ENCODE measurements at regions not wholly inside any gene's neighbourhood (a gene's known extent, or its start where the extent isn't known, plus 50 kb on each side); places are given as distances from the start of the nearest gene placed in this dataset.
"Not testable (repeated sequence)": the region's sequence is repeated elsewhere in the genome, so short reads cannot be mapped to it uniquely, and the experiment has no call there.

DNA sequence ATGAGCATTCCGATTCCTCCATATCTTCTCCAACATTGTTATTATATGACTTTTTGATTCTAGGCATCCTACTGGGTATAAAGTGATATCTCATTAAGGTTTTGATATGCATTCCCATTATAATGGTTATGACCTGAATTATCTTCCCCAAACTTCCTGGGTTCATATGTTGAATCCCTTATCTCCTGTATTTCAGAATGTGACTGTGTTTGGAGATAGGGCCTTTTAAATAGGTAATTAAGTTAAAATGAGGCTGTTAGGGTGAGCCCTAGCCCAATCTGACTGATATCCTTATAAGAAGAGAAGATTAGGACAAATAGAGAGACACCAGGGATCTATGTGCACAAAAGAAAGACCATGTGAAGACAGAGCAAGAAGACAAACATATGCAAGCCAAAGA lies 96.9 kb upstream of the PMCH start:
- no peak for DNase-seq (ENCODE audit: low spot score)
- TF ChIP-seq, protein P1, sequence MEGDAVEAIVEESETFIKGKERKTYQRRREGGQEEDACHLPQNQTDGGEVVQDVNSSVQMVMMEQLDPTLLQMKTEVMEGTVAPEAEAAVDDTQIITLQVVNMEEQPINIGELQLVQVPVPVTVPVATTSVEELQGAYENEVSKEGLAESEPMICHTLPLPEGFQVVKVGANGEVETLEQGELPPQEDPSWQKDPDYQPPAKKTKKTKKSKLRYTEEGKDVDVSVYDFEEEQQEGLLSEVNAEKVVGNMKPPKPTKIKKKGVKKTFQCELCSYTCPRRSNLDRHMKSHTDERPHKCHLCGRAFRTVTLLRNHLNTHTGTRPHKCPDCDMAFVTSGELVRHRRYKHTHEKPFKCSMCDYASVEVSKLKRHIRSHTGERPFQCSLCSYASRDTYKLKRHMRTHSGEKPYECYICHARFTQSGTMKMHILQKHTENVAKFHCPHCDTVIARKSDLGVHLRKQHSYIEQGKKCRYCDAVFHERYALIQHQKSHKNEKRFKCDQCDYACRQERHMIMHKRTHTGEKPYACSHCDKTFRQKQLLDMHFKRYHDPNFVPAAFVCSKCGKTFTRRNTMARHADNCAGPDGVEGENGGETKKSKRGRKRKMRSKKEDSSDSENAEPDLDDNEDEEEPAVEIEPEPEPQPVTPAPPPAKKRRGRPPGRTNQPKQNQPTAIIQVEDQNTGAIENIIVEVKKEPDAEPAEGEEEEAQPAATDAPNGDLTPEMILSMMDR (IDR thresholded peaks at IDR 0.05; ENCODE audit: extremely low read depth, missing control alignments) = no peak

DNA sequence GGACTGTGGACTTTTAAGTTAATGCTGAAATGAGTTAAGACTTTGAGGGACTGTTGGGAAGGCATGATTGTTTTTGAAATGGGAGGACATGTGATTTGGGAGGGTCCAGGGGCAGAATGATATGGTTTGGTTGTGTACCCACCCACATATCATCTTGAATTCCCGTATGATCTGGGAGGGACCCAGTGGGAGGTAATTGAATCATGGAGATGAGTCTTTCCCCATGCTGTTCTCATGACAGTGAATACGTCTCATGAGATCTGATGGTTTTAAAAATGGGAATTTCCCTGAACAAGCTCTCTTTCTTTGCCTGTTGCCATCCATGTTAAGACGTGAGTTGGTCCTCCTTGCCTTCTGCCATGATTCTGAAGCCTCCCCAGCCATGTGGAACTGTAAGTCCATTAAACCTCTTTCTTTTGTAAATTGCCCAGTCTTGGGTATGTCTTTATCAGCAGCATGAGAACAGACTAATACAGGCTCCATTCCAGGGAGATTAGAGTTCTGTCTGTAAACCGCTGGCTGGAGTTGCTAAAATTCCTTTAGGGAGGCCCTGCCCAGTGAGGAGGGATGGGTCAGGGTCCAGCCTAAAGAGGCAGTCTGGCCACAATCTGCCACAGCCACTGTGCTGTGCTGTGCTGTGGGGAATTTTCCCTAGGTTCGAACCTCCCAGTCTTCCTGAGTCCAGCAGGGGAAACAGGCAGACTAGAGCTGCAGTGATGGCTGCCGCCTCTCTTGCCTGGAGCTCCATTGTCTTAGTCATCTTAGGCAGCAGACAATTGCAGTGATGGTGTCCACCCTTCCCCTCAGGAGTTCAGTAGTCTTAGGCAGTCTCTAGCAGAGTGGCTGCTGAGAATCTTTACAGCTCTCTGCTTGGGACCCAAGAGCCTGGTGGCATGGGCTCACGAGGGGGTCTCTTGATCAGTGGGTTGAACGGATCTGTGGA lies 94.1 kb upstream of the PMCH start:
- DNase-seq (ENCODE audit: low spot score) = not testable (repeated sequence)

DNA sequence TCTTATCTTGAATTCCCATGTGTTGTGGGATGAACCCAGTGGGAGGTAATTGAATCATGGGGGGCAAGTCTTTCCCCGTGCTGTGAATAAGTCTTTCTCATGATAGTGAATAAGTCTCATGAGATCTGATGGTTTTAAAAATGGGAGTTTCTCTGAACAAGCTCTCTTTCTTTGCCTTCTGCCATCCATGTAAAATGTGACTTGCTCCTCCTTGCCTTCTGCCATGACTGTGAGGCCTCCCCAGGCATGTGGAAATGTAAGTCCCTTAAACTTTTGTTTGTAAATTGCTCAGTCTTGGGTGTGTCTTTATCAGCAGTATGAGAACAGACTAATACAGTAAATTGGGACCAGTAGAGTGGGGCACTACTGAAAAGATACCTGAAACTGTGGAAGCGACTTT lies 92.1 kb upstream of the PMCH start:
- DNase-seq (ENCODE audit: low spot score) = not testable (repeated sequence)

DNA sequence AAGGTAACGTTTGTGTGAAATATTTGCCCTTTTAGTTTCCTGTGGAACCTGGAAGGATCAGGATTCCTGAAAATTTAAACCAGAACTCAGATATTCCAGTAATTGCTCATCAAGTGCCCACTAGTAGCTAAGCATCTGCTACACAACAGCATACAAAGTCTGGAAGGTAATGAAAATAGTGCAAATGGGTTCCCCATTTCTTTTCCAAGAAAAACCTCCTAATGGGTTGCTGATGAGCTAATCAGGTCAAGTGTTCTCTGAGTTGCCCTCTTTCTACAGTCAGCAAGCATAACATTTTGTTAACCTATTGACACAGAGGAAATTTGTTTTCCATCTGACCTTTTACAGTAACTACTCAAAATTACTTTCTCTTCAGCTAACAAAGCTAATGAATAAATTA lies 83.6 kb upstream of the PMCH start:
- DNase-seq (ENCODE audit: low spot score) = no peak
- TF ChIP-seq, protein P1 (IDR thresholded peaks at IDR 0.05; ENCODE audit: extremely low read depth, missing control alignments) = no peak

DNA sequence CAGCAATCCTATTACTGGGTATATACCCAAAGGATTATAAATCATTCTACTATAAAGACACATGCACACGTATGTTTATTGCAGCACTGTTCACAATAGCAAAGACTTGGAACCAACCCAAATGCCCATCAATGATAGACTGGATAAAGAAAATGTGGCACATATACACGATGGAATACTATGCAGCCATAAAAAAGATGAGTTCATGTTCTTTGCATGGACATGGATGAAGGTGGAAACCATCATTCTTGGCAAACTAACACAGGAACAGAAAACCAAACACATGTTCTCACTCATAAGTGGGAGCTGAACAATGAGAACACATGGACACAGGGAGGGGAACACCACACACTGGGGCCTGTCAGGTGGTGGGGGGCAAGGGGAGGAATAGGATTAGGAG lies 58.1 kb upstream of the PMCH start:
- not testable (repeated sequence) for DNase-seq (ENCODE audit: low spot score)

DNA sequence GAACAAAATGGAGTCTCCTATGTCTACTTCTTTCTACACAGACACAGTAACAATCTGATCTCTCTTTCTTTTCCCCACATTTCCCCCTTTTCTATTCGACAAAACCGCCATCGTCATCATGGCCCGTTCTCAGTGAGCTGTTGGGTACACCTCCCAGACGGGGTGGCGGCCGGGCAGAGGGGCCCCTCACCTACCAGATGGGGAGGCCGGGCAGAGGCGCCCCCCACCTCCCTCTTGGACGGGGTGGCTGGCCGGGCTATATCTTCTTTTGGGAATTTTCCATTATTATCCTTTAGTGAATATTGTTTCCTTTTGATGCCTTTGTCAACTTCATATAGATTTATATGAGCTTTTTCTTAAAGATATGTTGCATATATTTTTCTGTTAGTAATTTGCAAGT lies 53.4 kb upstream of the PMCH start:
- DNase-seq (ENCODE audit: low spot score) = not testable (repeated sequence)

DNA sequence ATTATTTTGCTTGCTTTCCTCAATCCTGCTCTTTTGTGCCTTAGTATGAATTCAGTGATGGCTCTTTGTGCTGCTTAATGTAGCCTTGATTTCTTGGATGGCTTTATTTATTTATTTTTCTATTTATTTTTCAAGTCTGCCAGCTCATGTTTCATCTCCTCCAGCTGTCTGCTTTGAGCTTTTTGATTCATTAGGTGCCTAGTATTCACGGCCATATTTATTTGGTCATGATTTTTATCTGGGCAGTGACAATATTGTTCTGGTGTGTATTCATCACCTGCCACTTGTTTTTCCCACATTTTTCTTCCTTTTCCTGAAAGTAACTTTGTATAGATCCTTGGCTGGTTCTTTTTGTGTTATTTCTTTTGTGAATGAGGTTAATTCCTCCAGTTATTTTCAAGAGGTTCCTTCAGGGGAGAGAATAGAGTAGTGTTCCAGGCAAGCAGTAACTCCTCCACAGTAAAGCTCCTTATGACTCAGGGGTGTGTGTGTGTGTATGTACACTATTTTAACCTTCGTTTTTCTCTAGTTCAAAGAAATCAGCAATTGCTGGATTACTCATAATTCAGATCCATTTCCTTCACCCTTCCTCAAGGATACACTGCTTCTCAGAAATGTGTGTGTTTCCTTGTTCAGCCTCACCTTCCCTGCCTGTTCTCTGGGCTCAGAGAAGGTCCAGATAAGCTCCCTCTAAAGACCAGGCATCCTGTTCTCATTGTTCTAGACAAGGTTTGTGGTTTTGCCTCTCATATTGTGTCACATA lies 51.6 kb upstream of the PMCH start:
- TF ChIP-seq, protein P1 (IDR thresholded peaks at IDR 0.05; ENCODE audit: extremely low read depth, missing control alignments) = no peak
- DNase-seq (ENCODE audit: low spot score) = no peak

Data from GM20000 (cell line).